Right renal cortex interstitium (tissue), 3 donors: ENCODE measurements at regions not wholly inside any gene's neighbourhood (a gene's known extent, or its start where the extent isn't known, plus 50 kb on each side); places are given as distances from the start of the nearest gene placed in this dataset.

ENCODE experiments used
- DNase-seq, 3 donors: peaks; one replicate each; pipeline ENCODE4 v3.0.0-alpha.2; 2013; ENCODE audit warnings: low read depth in 3 of 3, low spot score in 2 of 3

GRCh38 chr3:103705641-103706040 lies 1270.8 kb downstream of the ZPLD1 start:
- no peak for DNase-seq

- no peak for DNase-seq
Measured at GRCh38 chr3:103706671-103707070, 1271.9 kb downstream of the ZPLD1 start.

- no peak for DNase-seq
Measured at GRCh38 chr3:103711670-103712069, 1276.9 kb downstream of the ZPLD1 start.

- no peak for DNase-seq
Measured at GRCh38 chr3:103712320-103713008, 1277.6 kb downstream of the ZPLD1 start.

GRCh38 chr3:103729547-103729946 lies 1294.7 kb downstream of the ZPLD1 start:
- no peak for DNase-seq

GRCh38 chr3:103730744-103731143 lies 1295.9 kb downstream of the ZPLD1 start:
- DNase-seq: no peak

GRCh38 chr3:103752986-103753385 lies 1318.2 kb downstream of the ZPLD1 start:
- DNase-seq: no peak

GRCh38 chr3:103767635-103768034 lies 1332.8 kb downstream of the ZPLD1 start:
- DNase-seq: no peak

- no peak for DNase-seq
Measured at GRCh38 chr3:103785017-103785416, 1350.2 kb downstream of the ZPLD1 start.

GRCh38 chr3:103785537-103785936 lies 1350.7 kb downstream of the ZPLD1 start:
- DNase-seq: no peak

GRCh38 chr3:103786296-103786695 lies 1351.5 kb downstream of the ZPLD1 start:
- no peak for DNase-seq

- no peak for DNase-seq
Measured at GRCh38 chr3:103787164-103787871, 1352.5 kb downstream of the ZPLD1 start.

- DNase-seq: no peak
Measured at GRCh38 chr3:103787879-103788278, 1353.1 kb downstream of the ZPLD1 start.

- DNase-seq: no peak
Measured at GRCh38 chr3:103791786-103792515, 1357.1 kb downstream of the ZPLD1 start.

GRCh38 chr3:103794656-103795055 lies 1359.8 kb downstream of the ZPLD1 start:
- DNase-seq: no peak

GRCh38 chr3:103796068-103796467 lies 1361.3 kb downstream of the ZPLD1 start:
- no peak for DNase-seq

GRCh38 chr3:103803787-103804186 lies 1369.0 kb downstream of the ZPLD1 start:
- DNase-seq: no peak

GRCh38 chr3:103810167-103810566 lies 1375.4 kb downstream of the ZPLD1 start:
- DNase-seq: no peak

- no peak for DNase-seq
Measured at GRCh38 chr3:103813955-103814354, 1379.1 kb downstream of the ZPLD1 start.

- DNase-seq: no peak
Measured at GRCh38 chr3:103818398-103818797, 1383.6 kb downstream of the ZPLD1 start.

GRCh38 chr3:103818800-103819199 lies 1384.0 kb downstream of the ZPLD1 start:
- DNase-seq: no peak

GRCh38 chr3:103825586-103825985 lies 1390.8 kb downstream of the ZPLD1 start:
- no peak for DNase-seq
